ENCODE measurements at regions not wholly inside any gene's neighbourhood (a gene's known extent, or its start where the extent isn't known, plus 50 kb on each side); places are given as distances from the start of the nearest gene placed in this dataset.

GRCh38 chr2:234601213-234601612 lies 104.3 kb upstream of the ARL4C start:
- DNase-seq (ENCODE audit: low read depth, low spot score) = no peak

GRCh38 chr2:234597576-234597861 lies 100.6 kb upstream of the ARL4C start:
- DNase-seq (ENCODE audit: low read depth, low spot score) = no peak

- DNase-seq (ENCODE audit: low read depth, low spot score) = peak; percentile 47
Observed at GRCh38 chr2:234596696-234597575, 100.1 kb upstream of the ARL4C start.

- no peak for DNase-seq (ENCODE audit: low read depth, low spot score)
Observed at GRCh38 chr2:234595829-234596228, 98.9 kb upstream of the ARL4C start.

- no peak for DNase-seq (ENCODE audit: low read depth, low spot score)
Observed at GRCh38 chr2:234594715-234595114, 97.8 kb upstream of the ARL4C start.

GRCh38 chr2:234593636-234594035 lies 96.8 kb upstream of the ARL4C start:
- DNase-seq (ENCODE audit: low read depth, low spot score) = no peak

- no peak for DNase-seq (ENCODE audit: low read depth, low spot score)
Observed at GRCh38 chr2:234592541-234592940, 95.7 kb upstream of the ARL4C start.

- DNase-seq (ENCODE audit: low read depth, low spot score) = no peak
Observed at GRCh38 chr2:234590076-234590475, 93.2 kb upstream of the ARL4C start.

GRCh38 chr2:234588054-234588430 lies 91.2 kb upstream of the ARL4C start:
- DNase-seq (ENCODE audit: low read depth, low spot score) = no peak

GRCh38 chr2:234587341-234588053 lies 90.6 kb upstream of the ARL4C start:
- DNase-seq (ENCODE audit: low read depth, low spot score) = no peak

GRCh38 chr2:234583331-234583730 lies 86.5 kb upstream of the ARL4C start:
- no peak for DNase-seq (ENCODE audit: low read depth, low spot score)

- no peak for DNase-seq (ENCODE audit: low read depth, low spot score)
Observed at GRCh38 chr2:234580686-234581085, 83.8 kb upstream of the ARL4C start.

- no peak for DNase-seq (ENCODE audit: low read depth, low spot score)
Observed at GRCh38 chr2:234579231-234579962, 82.5 kb upstream of the ARL4C start.

- DNase-seq (ENCODE audit: low read depth, low spot score) = no peak
Observed at GRCh38 chr2:234578389-234578788, 81.5 kb upstream of the ARL4C start.

GRCh38 chr2:234577191-234577590 lies 80.3 kb upstream of the ARL4C start:
- DNase-seq (ENCODE audit: low read depth, low spot score) = no peak

- DNase-seq (ENCODE audit: low read depth, low spot score) = no peak
Observed at GRCh38 chr2:234571620-234572407, 74.9 kb upstream of the ARL4C start.

GRCh38 chr2:234570476-234570875 lies 73.6 kb upstream of the ARL4C start:
- DNase-seq (ENCODE audit: low read depth, low spot score) = no peak

GRCh38 chr2:234569776-234570430 lies 73.0 kb upstream of the ARL4C start:
- DNase-seq (ENCODE audit: low read depth, low spot score) = no peak

GRCh38 chr2:234566622-234567021 lies 69.7 kb upstream of the ARL4C start:
- no peak for DNase-seq (ENCODE audit: low read depth, low spot score)

- no peak for DNase-seq (ENCODE audit: low read depth, low spot score)
Observed at GRCh38 chr2:234565842-234566619, 69.2 kb upstream of the ARL4C start.
